Neutrophil (primary cell): ENCODE measurements at regions not wholly inside any gene's neighbourhood (a gene's known extent, or its start where the extent isn't known, plus 50 kb on each side); places are given as distances from the start of the nearest gene placed in this dataset.

ENCODE experiments used
- H3K27ac ChIP-seq: fragments of 200-600 bp; sonication (generic); 2 replicates; pipeline ENCODE4 v1.5.1; 2016; ENCODE audit warnings: mild to moderate bottlenecking, moderate library complexity
- H3K27me3 ChIP-seq: fragments of 200-600 bp; sonication (generic); 2 replicates; pipeline ENCODE4 v1.6.0; 2016; ENCODE audit warnings: mild to moderate bottlenecking
- H3K36me3 ChIP-seq: fragments of 200-600 bp; sonication (generic); 2 replicates; pipeline ENCODE4 v1.5.1; 2017
- H3K4me1 ChIP-seq, 2 experiments: fragments of 200-600 bp in 1 of 2; sonication (generic) in 1 of 2; 1 replicate in 1 of 2; 2 replicates in 1 of 2; pipeline versions ENCODE4 v1.5.1 to v1.6.1; 2013 to 2016; ENCODE audit warnings: low read depth in 1 of 2, low read length in 1 of 2, mild to moderate bottlenecking in 1 of 2, moderate library complexity in 1 of 2; ENCODE audit not compliant: control insufficient read depth in 1 of 2, insufficient read depth in 1 of 2
- H3K4me3 ChIP-seq, 2 experiments: fragments of 200-600 bp in 1 of 2; sonication (generic) in 1 of 2; 1 replicate in 1 of 2; 2 replicates in 1 of 2; pipeline ENCODE4 v1.5.1; 2013 to 2016; ENCODE audit warnings: low read depth in 1 of 2, low read length in 1 of 2, mild to moderate bottlenecking in 1 of 2, moderate library complexity in 1 of 2
- H3K9me3 ChIP-seq: fragments of 200-600 bp; sonication (generic); 2 replicates; pipeline ENCODE4 v1.5.1; 2016
- CTCF ChIP-seq: fragments of 200-600 bp; sonication (generic); IDR thresholded peaks from 2 replicates; pipeline ENCODE4 v1.5.1; 2016; ENCODE audit warnings: antibody characterized with exemption

GRCh38 chr5:88524941-88525340, 256.3 kb upstream of the TMEM161B start:
- Histone ChIP-seq H3K36me3 (no peaks in the 10 kb centered on the region), H3K4me3 (no peak overlapping the region), H3K9me3 (no peaks in the 10 kb centered on the region), H3K4me1 (no peaks in the 10 kb centered on the region), H3K27ac (no peak overlapping the region), H3K27me3 (no peaks in the 10 kb centered on the region)
- no peak for TF ChIP-seq CTCF

GRCh38 chr5:88519066-88519465, 250.4 kb upstream of the TMEM161B start:
- H3K4me3 ChIP-seq = no peak overlapping the region
- H3K4me1 ChIP-seq = no peaks in the 10 kb centered on the region
- H3K27ac ChIP-seq = no peak overlapping the region
- no peaks in the 10 kb centered on the region for H3K36me3 ChIP-seq
- H3K27me3 ChIP-seq = no peaks in the 10 kb centered on the region
- no peak for TF ChIP-seq CTCF
- no peaks in the 10 kb centered on the region for H3K9me3 ChIP-seq

- Histone ChIP-seq H3K4me3 (no peak overlapping the region), H3K27ac (no peak overlapping the region), H3K36me3 (no peaks in the 10 kb centered on the region), H3K27me3 (no peaks in the 10 kb centered on the region), H3K4me1 (no peaks in the 10 kb centered on the region), H3K9me3 (no peaks in the 10 kb centered on the region)
- no peak for TF ChIP-seq CTCF
Measured at GRCh38 chr5:88518131-88519016, 249.7 kb upstream of the TMEM161B start.

- no peak for TF ChIP-seq CTCF
- Histone ChIP-seq H3K27ac (no peak overlapping the region), H3K4me3 (no peak overlapping the region), H3K9me3 (no peaks in the 10 kb centered on the region), H3K36me3 (no peaks in the 10 kb centered on the region), H3K4me1 (no peaks in the 10 kb centered on the region), H3K27me3 (no peaks in the 10 kb centered on the region)
Measured at GRCh38 chr5:88515881-88516819, 247.5 kb upstream of the TMEM161B start.

GRCh38 chr5:88515068-88515467, 246.4 kb upstream of the TMEM161B start:
- no peak overlapping the region for H3K4me3 ChIP-seq
- no peaks in the 10 kb centered on the region for H3K9me3 ChIP-seq
- no peaks in the 10 kb centered on the region for H3K4me1 ChIP-seq
- H3K27ac ChIP-seq = no peak overlapping the region
- no peaks in the 10 kb centered on the region for H3K36me3 ChIP-seq
- TF ChIP-seq CTCF = no peak
- no peaks in the 10 kb centered on the region for H3K27me3 ChIP-seq
